Fibroblast of lung (primary cell): ENCODE measurements at regions not wholly inside any gene's neighbourhood (a gene's known extent, or its start where the extent isn't known, plus 50 kb on each side); places are given as distances from the start of the nearest gene placed in this dataset.
A peak's percentile ranks its signal among the peaks of the same experiment; 100 is the strongest.

Experiments used
- DNase-seq, 2 donors: peaks; one replicate each; pipeline versions ENCODE4 v3.0.0 to v3.0.0-alpha.2; 2010; ENCODE audit warnings: low read depth in 2 of 2
- H2AFZ ChIP-seq: 2 replicates; pipeline ENCODE4 v1.5.1; 2012; ENCODE audit warnings: low read length, control low read depth, inconsistent platforms
- H3K27ac ChIP-seq: 2 replicates; pipeline ENCODE4 v1.5.1; 2011; ENCODE audit warnings: low read length, control low read depth; ENCODE audit not compliant: insufficient read depth
- H3K27me3 ChIP-seq: 2 replicates; pipeline ENCODE4 v1.5.1; 2011; ENCODE audit warnings: mild to moderate bottlenecking, low read length; ENCODE audit not compliant: control insufficient read depth, insufficient read depth
- H3K36me3 ChIP-seq: 2 replicates; pipeline ENCODE4 v1.5.1; 2011; ENCODE audit warnings: low read length; ENCODE audit not compliant: control insufficient read depth, insufficient read depth
- H3K4me1 ChIP-seq: 2 replicates; pipeline ENCODE4 v1.5.1; 2011; ENCODE audit warnings: low read length; ENCODE audit not compliant: control insufficient read depth, insufficient read depth; ENCODE audit errors: extremely low read depth
- H3K4me2 ChIP-seq: 2 replicates; pipeline ENCODE4 v1.5.1; 2011; ENCODE audit warnings: low read length, control low read depth; ENCODE audit not compliant: insufficient read depth; ENCODE audit errors: extremely low read depth
- H3K4me3 ChIP-seq, 4 experiments: fragments of 200-600 bp in 1 of 4; sonication (generic) in 1 of 4; replicated peaks in 1 of 4; 2 replicates each; pipeline ENCODE4 v1.5.1; 2011 to 2016; ENCODE audit warnings: low read length in 4 of 4, low read depth in 3 of 4, mild to moderate bottlenecking in 3 of 4, control low read depth in 2 of 4, inconsistent platforms in 1 of 4, mixed read lengths in 1 of 4; ENCODE audit not compliant: insufficient read depth in 1 of 4; ENCODE audit errors: control extremely low read depth in 1 of 4
- H3K79me2 ChIP-seq: 2 replicates; pipeline ENCODE4 v1.5.1; 2012; ENCODE audit warnings: mild to moderate bottlenecking, low read length, inconsistent platforms; ENCODE audit not compliant: control insufficient read depth, insufficient read depth
- H3K9ac ChIP-seq: 2 replicates; pipeline ENCODE4 v1.5.1; 2011; ENCODE audit warnings: mild to moderate bottlenecking, low read length, control low read depth; ENCODE audit not compliant: insufficient read depth
- H3K9me3 ChIP-seq: 2 replicates; pipeline ENCODE4 v1.5.1; 2012; ENCODE audit warnings: low read depth, low read length; ENCODE audit not compliant: control insufficient read depth, insufficient read depth
- H4K20me1 ChIP-seq: 2 replicates; pipeline ENCODE4 v1.5.1; 2011; ENCODE audit warnings: low read length; ENCODE audit not compliant: control insufficient read depth, insufficient read depth; ENCODE audit errors: extremely low read depth
- EZH2 ChIP-seq: IDR thresholded peaks from 2 replicates; pipeline ENCODE4 v1.5.1; 2012; ENCODE audit warnings: low read length, control low read depth, mild to moderate bottlenecking; ENCODE audit errors: missing control alignments
- TF ChIP-seq, protein P1 (sequence below), 2 donors: IDR thresholded peaks in 1 of 2; conservative IDR thresholded peaks in 1 of 2; 1 replicate in 1 of 2; 2 replicates in 1 of 2; pipeline ENCODE4 v1.5.1; 2011 to 2012; ENCODE audit warnings: low read length in 2 of 2, control low read depth in 1 of 2, inconsistent platforms in 1 of 2, low read depth in 1 of 2, mild to moderate bottlenecking in 1 of 2

DNA sequence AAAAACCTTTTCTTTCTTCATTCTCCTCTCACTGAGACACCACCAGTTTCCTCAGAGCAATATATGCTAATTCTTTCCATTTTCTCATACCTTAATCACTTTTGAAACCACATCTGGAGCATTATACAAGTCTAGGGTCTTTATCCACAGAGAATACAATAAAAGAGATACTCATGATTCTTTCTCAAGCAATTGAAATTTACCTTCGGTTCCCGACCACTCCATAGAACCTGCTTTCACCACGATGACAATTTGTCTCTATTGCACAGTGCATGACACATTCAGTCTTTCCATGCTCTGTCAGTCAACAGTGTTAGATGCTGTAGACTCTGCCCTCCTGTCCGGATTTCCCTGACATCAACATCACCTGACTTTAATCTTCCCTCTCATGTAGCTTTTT, 409.3 kb upstream of the NWD2 start:
- Histone ChIP-seq H2AFZ (no peak overlapping the region), H3K36me3 (no peaks in the 10 kb centered on the region), H3K4me1 (no peaks in the 10 kb centered on the region), H4K20me1 (no peaks in the 10 kb centered on the region), H3K9ac (no peak overlapping the region), H3K27ac (no peak overlapping the region), H3K4me2 (no peak overlapping the region), H3K27me3 (no peaks in the 10 kb centered on the region), H3K9me3 (no peaks in the 10 kb centered on the region), H3K79me2 (no peaks in the 10 kb centered on the region), H3K4me3 (no peak overlapping the region)
- no peak for DNase-seq
- TF ChIP-seq EZH2, result no peak
- TF ChIP-seq, protein P1, sequence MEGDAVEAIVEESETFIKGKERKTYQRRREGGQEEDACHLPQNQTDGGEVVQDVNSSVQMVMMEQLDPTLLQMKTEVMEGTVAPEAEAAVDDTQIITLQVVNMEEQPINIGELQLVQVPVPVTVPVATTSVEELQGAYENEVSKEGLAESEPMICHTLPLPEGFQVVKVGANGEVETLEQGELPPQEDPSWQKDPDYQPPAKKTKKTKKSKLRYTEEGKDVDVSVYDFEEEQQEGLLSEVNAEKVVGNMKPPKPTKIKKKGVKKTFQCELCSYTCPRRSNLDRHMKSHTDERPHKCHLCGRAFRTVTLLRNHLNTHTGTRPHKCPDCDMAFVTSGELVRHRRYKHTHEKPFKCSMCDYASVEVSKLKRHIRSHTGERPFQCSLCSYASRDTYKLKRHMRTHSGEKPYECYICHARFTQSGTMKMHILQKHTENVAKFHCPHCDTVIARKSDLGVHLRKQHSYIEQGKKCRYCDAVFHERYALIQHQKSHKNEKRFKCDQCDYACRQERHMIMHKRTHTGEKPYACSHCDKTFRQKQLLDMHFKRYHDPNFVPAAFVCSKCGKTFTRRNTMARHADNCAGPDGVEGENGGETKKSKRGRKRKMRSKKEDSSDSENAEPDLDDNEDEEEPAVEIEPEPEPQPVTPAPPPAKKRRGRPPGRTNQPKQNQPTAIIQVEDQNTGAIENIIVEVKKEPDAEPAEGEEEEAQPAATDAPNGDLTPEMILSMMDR (conservative IDR thresholded peaks at IDR 0.05 in 1 of 2, IDR thresholded peaks at IDR 0.05 in 1 of 2; ENCODE audit: low read depth in 1 of 2, low read length in 2 of 2), result no peak

DNA sequence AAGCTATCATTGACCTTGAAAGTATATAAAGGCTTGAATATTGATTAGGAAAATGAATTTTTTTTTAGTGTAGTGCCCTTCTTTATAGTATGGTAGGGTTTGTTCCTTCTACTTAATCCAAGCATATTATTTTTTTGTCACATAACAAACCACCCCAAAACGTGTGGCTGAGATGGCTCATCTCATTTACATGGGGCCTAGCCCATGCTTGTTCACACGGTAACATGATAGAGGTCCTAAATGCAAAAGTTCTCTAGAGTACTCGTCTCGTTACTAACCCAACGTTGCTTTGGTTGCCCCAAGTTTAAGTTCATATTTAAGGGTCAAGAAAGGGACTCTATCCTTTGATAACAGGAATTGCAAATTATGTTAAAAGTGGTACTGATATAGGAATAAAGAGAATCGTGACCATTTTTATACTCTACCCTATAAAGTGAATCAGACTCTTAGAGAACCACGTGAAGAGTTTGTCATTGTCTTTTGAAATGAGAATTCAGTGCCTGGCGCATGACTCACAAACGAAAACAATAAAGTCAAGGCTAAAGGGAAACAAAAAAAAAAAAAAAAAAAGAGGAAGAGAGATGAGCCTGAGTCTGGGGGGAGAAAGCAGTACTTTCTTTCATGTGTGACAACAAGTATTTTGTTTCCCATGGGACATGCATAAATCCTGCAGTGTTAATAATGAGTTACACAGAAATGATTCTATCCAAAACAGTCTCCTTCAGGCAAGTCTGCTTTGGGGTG, 402.8 kb upstream of the NWD2 start:
- Histone ChIP-seq H3K4me1 (no peaks in the 10 kb centered on the region), H3K9me3 (no peaks in the 10 kb centered on the region), H3K27me3 (no peaks in the 10 kb centered on the region), H3K27ac (no peak overlapping the region), H3K9ac (no peak overlapping the region), H3K79me2 (no peaks in the 10 kb centered on the region), H2AFZ (no peak overlapping the region), H3K4me3 (no peak overlapping the region), H3K36me3 (no peaks in the 10 kb centered on the region), H4K20me1 (no peaks in the 10 kb centered on the region), H3K4me2 (no peak overlapping the region)
- peak in 1 of 2 donors; percentile 35 for DNase-seq
- no peak for TF ChIP-seq EZH2
- TF ChIP-seq, protein P1 (conservative IDR thresholded peaks at IDR 0.05 in 1 of 2, IDR thresholded peaks at IDR 0.05 in 1 of 2; ENCODE audit: low read depth in 1 of 2, low read length in 2 of 2), result no peak

DNA sequence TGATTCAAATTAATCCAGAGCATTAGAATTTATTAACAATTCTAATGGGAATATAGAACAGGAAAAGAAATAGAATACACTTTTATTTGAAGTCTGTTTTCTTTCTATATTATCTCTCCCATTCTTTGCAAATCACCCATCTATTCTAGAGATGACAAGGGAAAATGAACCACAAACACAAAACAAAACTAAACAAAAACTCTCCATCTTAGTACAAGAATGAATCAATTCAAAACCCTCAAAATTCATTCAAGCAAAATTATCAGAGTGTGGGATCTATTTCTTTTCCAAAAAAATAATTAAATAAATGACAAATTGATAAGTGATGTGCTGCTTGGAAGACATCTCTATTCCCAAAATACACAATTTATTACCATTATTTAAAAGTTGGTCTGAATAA, 400.1 kb upstream of the NWD2 start:
- Histone ChIP-seq H3K4me2 (no peak overlapping the region), H3K27me3 (no peaks in the 10 kb centered on the region), H3K4me1 (no peaks in the 10 kb centered on the region), H3K36me3 (no peaks in the 10 kb centered on the region), H3K9ac (no peak overlapping the region), H3K4me3 (no peak overlapping the region), H3K79me2 (no peaks in the 10 kb centered on the region), H3K27ac (no peak overlapping the region), H2AFZ (no peak overlapping the region), H3K9me3 (no peaks in the 10 kb centered on the region), H4K20me1 (no peaks in the 10 kb centered on the region)
- no peak for DNase-seq
- no peak for TF ChIP-seq EZH2
- TF ChIP-seq, protein P1 (conservative IDR thresholded peaks at IDR 0.05 in 1 of 2, IDR thresholded peaks at IDR 0.05 in 1 of 2; ENCODE audit: low read depth in 1 of 2, low read length in 2 of 2), result no peak
